Liver (tissue), 3 donors: ENCODE measurements at regions not wholly inside any gene's neighbourhood (a gene's known extent, or its start where the extent isn't known, plus 50 kb on each side); places are given as distances from the start of the nearest gene placed in this dataset.

Experiments
- CTCF ChIP-seq: fragments of 150-350 bp; IDR thresholded peaks from 2 replicates; pipeline ENCODE4 v1.5.1; 2017; ENCODE audit warnings: improper control_type of control experiment, low read depth, low read length; ENCODE audit not compliant: missing input control
- HNF4A ChIP-seq, 2 donors: conservative IDR thresholded peaks; 2 replicates each; pipeline ENCODE4 v1.6.1; 2016; ENCODE audit warnings: antibody characterized with exemption in 2 of 2, mild to moderate bottlenecking in 2 of 2
- REST ChIP-seq: IDR thresholded peaks from 2 replicates; pipeline ENCODE4 v1.6.1; 2016; ENCODE audit warnings: antibody characterized with exemption, mild to moderate bottlenecking
- TAF1 ChIP-seq: conservative IDR thresholded peaks from 2 replicates; pipeline ENCODE4 v1.6.1; 2016; ENCODE audit warnings: antibody characterized with exemption, mild to moderate bottlenecking
- YY1 ChIP-seq: IDR thresholded peaks from 2 replicates; pipeline ENCODE4 v1.6.1; 2016; ENCODE audit warnings: antibody characterized with exemption, mild to moderate bottlenecking
- donor health status: healthy.
- donor health status: healthy.

GRCh38 chr6:120853489-120853888 is 480.8 kb downstream of the TBC1D32 start:
- TF ChIP-seq TAF1 (no peak), CTCF (no peak), REST (no peak), HNF4A (conservative IDR thresholded peaks at IDR 0.05) (no peak), YY1 (no peak)
